ENCODE measurements at regions not wholly inside any gene's neighbourhood (a gene's known extent, or its start where the extent isn't known, plus 50 kb on each side); places are given as distances from the start of the nearest gene placed in this dataset.

DNA sequence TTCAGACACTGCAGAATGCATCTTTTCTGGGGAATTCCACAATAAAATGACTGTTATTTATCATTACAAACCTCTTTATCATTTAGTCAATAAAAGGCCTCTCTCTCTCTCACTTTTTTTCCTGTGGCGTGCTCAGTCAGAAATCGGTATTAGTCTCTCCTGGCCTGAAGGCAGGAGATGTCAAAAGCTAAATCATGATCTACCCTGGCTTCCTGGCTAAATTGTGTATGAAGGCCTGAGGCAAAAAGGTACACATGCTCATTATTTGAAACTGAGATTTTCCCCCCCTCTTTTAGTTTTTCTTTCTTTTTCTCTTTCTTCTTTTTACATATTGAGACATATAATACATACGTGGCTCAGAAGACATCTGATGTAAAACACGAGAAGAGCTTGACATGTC lies 375.0 kb upstream of the SLC35B3 start:
- Histone ChIP-seq H3K4me3 (replicated peaks in 1 of 2; ENCODE audit: low read depth in 1 of 2, low read length in 2 of 2) (no peak overlapping the region), H3K27ac (ENCODE audit: low read depth, low read length) (no peak overlapping the region), H3K27me3 (ENCODE audit: insufficient read depth, low read length) (no peaks in the 10 kb centered on the region), H3K9ac (ENCODE audit: low read length) (no peak overlapping the region), H2AFZ (ENCODE audit: low read depth, low read length, poor library complexity, severe bottlenecking) (no peak overlapping the region), H3K79me2 (ENCODE audit: insufficient read depth, low read length) (no peaks in the 10 kb centered on the region), H3K36me3 (ENCODE audit: control insufficient read depth in 1 of 2, insufficient read depth in 2 of 2, low read length in 2 of 2) (no peaks in the 10 kb centered on the region), H4K20me1 (ENCODE audit: insufficient read depth) (no peaks in the 10 kb centered on the region), H3K4me1 (ENCODE audit: control insufficient read depth in 1 of 2, insufficient read depth in 2 of 2, low read length in 2 of 2) (no peaks in the 10 kb centered on the region), H3K9me2 (ENCODE audit: insufficient read depth) (no peaks in the 10 kb centered on the region), H3K4me2 (ENCODE audit: low read length) (no peak overlapping the region), H3K9me3 (ENCODE audit: control insufficient read depth in 1 of 2, insufficient read depth in 1 of 2, low read depth in 1 of 2, low read length in 2 of 2) (no peaks in the 10 kb centered on the region)
- no peak for ATAC-seq
- BruUV-seq (replicated peaks), result no TSS peak
- ChIA-PET RAD21 (ENCODE audit: low non-redundant PET in 1 of 2, low total read pairs in 2 of 2, uncharacterized antibody in 2 of 2, unreplicated experiment in 2 of 2) (no interaction called here), POLR2A (no interaction called here), CTCF (no interaction called here)
- intact Hi-C loops (cut with micrococcal nuclease), result no loop called here
- TF ChIP-seq POLR2A (IDR thresholded peaks at IDR 0.05; ENCODE audit: borderline replicate concordance, extremely low read depth, insufficient read depth, insufficient read length), result no peak
- no peak for TF ChIP-seq EGR1 (IDR thresholded peaks at IDR 0.05; ENCODE audit: low read depth)
- no peak for TF ChIP-seq JUND (IDR thresholded peaks at IDR 0.05)
- TF ChIP-seq ZFX (IDR thresholded peaks at IDR 0.05), result no peak
- TF ChIP-seq TCF7L2 (IDR thresholded peaks at IDR 0.05; ENCODE audit: borderline replicate concordance, extremely low read depth, insufficient read depth, insufficient read length), result no peak
- TF ChIP-seq, protein P1, sequence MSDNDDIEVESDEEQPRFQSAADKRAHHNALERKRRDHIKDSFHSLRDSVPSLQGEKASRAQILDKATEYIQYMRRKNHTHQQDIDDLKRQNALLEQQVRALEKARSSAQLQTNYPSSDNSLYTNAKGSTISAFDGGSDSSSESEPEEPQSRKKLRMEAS (IDR thresholded peaks at IDR 0.05), result no peak
- TF ChIP-seq ELF1 (IDR thresholded peaks at IDR 0.05; ENCODE audit: borderline replicate concordance, low read depth), result no peak
- TF ChIP-seq, protein P2, sequence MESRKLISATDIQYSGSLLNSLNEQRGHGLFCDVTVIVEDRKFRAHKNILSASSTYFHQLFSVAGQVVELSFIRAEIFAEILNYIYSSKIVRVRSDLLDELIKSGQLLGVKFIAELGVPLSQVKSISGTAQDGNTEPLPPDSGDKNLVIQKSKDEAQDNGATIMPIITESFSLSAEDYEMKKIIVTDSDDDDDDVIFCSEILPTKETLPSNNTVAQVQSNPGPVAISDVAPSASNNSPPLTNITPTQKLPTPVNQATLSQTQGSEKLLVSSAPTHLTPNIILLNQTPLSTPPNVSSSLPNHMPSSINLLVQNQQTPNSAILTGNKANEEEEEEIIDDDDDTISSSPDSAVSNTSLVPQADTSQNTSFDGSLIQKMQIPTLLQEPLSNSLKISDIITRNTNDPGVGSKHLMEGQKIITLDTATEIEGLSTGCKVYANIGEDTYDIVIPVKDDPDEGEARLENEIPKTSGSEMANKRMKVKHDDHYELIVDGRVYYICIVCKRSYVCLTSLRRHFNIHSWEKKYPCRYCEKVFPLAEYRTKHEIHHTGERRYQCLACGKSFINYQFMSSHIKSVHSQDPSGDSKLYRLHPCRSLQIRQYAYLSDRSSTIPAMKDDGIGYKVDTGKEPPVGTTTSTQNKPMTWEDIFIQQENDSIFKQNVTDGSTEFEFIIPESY (IDR thresholded peaks at IDR 0.05; ENCODE audit: extremely low read depth, insufficient replicate concordance, low read length), result no peak
- TF ChIP-seq CBX3 (IDR thresholded peaks at IDR 0.05; ENCODE audit: low read depth), result no peak
- TF ChIP-seq SIN3A (IDR thresholded peaks at IDR 0.05; ENCODE audit: low read depth), result no peak
- TF ChIP-seq, protein P3, sequence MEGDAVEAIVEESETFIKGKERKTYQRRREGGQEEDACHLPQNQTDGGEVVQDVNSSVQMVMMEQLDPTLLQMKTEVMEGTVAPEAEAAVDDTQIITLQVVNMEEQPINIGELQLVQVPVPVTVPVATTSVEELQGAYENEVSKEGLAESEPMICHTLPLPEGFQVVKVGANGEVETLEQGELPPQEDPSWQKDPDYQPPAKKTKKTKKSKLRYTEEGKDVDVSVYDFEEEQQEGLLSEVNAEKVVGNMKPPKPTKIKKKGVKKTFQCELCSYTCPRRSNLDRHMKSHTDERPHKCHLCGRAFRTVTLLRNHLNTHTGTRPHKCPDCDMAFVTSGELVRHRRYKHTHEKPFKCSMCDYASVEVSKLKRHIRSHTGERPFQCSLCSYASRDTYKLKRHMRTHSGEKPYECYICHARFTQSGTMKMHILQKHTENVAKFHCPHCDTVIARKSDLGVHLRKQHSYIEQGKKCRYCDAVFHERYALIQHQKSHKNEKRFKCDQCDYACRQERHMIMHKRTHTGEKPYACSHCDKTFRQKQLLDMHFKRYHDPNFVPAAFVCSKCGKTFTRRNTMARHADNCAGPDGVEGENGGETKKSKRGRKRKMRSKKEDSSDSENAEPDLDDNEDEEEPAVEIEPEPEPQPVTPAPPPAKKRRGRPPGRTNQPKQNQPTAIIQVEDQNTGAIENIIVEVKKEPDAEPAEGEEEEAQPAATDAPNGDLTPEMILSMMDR (IDR thresholded peaks at IDR 0.05 in 2 of 3, conservative IDR thresholded peaks at IDR 0.05 in 1 of 3; ENCODE audit: borderline replicate concordance in 1 of 3, insufficient read depth in 1 of 3, low read depth in 2 of 3, low read length in 2 of 3), result no peak
- TF ChIP-seq FOSL1 (IDR thresholded peaks at IDR 0.05; ENCODE audit: low read depth), result no peak
- TF ChIP-seq, protein P4, sequence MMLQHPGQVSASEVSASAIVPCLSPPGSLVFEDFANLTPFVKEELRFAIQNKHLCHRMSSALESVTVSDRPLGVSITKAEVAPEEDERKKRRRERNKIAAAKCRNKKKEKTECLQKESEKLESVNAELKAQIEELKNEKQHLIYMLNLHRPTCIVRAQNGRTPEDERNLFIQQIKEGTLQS (IDR thresholded peaks at IDR 0.05), result no peak
- no peak for TF ChIP-seq RAD21 (IDR thresholded peaks at IDR 0.05; ENCODE audit: low read depth)
- no peak for TF ChIP-seq SRF (IDR thresholded peaks at IDR 0.05; ENCODE audit: low read depth)
- no peak for TF ChIP-seq SP1 (IDR thresholded peaks at IDR 0.05; ENCODE audit: low read depth)
- no peak for TF ChIP-seq ZNF274 (IDR thresholded peaks at IDR 0.05; ENCODE audit: low read depth, low read length)
- no peak for TF ChIP-seq EZH2 (IDR thresholded peaks at IDR 0.05)
- no peak for TF ChIP-seq EZH2phosphoT487 (IDR thresholded peaks at IDR 0.05; ENCODE audit: borderline replicate concordance)
- no peak for TF ChIP-seq POLR2AphosphoS5 (IDR thresholded peaks at IDR 0.05; ENCODE audit: low read depth, low read length)
- DNase-seq (ENCODE audit: low read depth, low spot score), result no peak
